ENCODE measurements at regions not wholly inside any gene's neighbourhood (a gene's known extent, or its start where the extent isn't known, plus 50 kb on each side); places are given as distances from the start of the nearest gene placed in this dataset.

- TF ChIP-seq CTCF (IDR thresholded peaks at IDR 0.05) (no peak), POLR2A (IDR thresholded peaks at IDR 0.05) (no peak), EP300 (IDR thresholded peaks at IDR 0.05) (no peak)
These were observed 74.3 kb upstream of the VANGL1 start for GRCh38 chr1:115567431-115567830.
